Mucosa of descending colon (tissue), 3 donors: ENCODE measurements at regions not wholly inside any gene's neighbourhood (a gene's known extent, or its start where the extent isn't known, plus 50 kb on each side); places are given as distances from the start of the nearest gene placed in this dataset.

ENCODE experiments used
- ATAC-seq: fragments of 200-7000 bp; cut with Tn5 transposase; one replicate; pipeline ENCODE4 v1.9.1; 2020; ENCODE audit warnings: mild to moderate bottlenecking, moderate library complexity
- DNase-seq, 3 donors: peaks; one replicate each; pipeline ENCODE4 v3.0.0-alpha.2; 2020
- H3K36me3 ChIP-seq: fragments of 200-600 bp; one replicate; pipeline ENCODE4 v1.8.0; 2021; ENCODE audit warnings: low read depth, mild to moderate bottlenecking
- H3K4me1 ChIP-seq: fragments of 200-600 bp; one replicate; pipeline ENCODE4 v1.8.0; 2021; ENCODE audit warnings: low read depth, mild to moderate bottlenecking
- H3K4me3 ChIP-seq: fragments of 200-600 bp; one replicate; pipeline ENCODE4 v1.8.0; 2021; ENCODE audit warnings: mild to moderate bottlenecking
- H3K9me3 ChIP-seq: fragments of 200-600 bp; one replicate; pipeline ENCODE4 v1.8.0; 2021; ENCODE audit warnings: mild to moderate bottlenecking
- CTCF ChIP-seq: fragments of 200-600 bp; IDR thresholded peaks from one replicate; pipeline ENCODE4 v1.8.0; 2022; ENCODE audit warnings: antibody characterized with exemption, mild to moderate bottlenecking
- intact Hi-C, 2 donors: fragments of 100-400 bp; cut with DNase I in 1 of 2; cut with micrococcal nuclease in 1 of 2; formaldehyde crosslinking; loops; one replicate each; pipeline versions ENCODE4 v1.11.0 to v1.11.1; 2022; cut with DNase I, micrococcal nuclease
- donor health status: DM: no; HTN: no; CAD: no; lungs with moderate emphysema.
- donor health status: DM: no; HTN: no; CAD: no.
- donor health status: DM: no; HTN: yes; CAD: no.

- peak in 1 of 3 donors; percentile 29 for DNase-seq
- ATAC-seq = no peak
- no peak overlapping the region for H3K4me3 ChIP-seq
- no peaks in the 10 kb centered on the region for H3K9me3 ChIP-seq
- no peak for TF ChIP-seq CTCF
- H3K4me1 ChIP-seq = no peaks in the 10 kb centered on the region
- no peaks in the 10 kb centered on the region for H3K36me3 ChIP-seq
- intact Hi-C loops = no loop called here
Observed at GRCh38 chr18:40662898-40663437, 1292.1 kb upstream of the PIK3C3 start.

- no peak for ATAC-seq
- H3K9me3 ChIP-seq = no peaks in the 10 kb centered on the region
- H3K4me1 ChIP-seq = no peaks in the 10 kb centered on the region
- no peak overlapping the region for H3K4me3 ChIP-seq
- no peak for DNase-seq
- intact Hi-C loops = no loop called here
- no peak for TF ChIP-seq CTCF
- no peaks in the 10 kb centered on the region for H3K36me3 ChIP-seq
Observed at GRCh38 chr18:40653682-40654081, 1301.4 kb upstream of the PIK3C3 start.

GRCh38 chr18:40652321-40652720, 1302.7 kb upstream of the PIK3C3 start:
- H3K36me3 ChIP-seq = no peaks in the 10 kb centered on the region
- ATAC-seq (no peak), DNase-seq (no peak)
- no peaks in the 10 kb centered on the region for H3K4me1 ChIP-seq
- intact Hi-C loops = no loop called here
- no peak overlapping the region for H3K4me3 ChIP-seq
- TF ChIP-seq CTCF = no peak
- H3K9me3 ChIP-seq = no peaks in the 10 kb centered on the region

GRCh38 chr18:40651163-40651562, 1303.9 kb upstream of the PIK3C3 start:
- DNase-seq = no peak
- intact Hi-C loops = no loop called here
- H3K4me3 ChIP-seq = no peak overlapping the region
- no peaks in the 10 kb centered on the region for H3K4me1 ChIP-seq
- ATAC-seq = no peak
- H3K36me3 ChIP-seq = no peaks in the 10 kb centered on the region
- TF ChIP-seq CTCF = no peak
- no peaks in the 10 kb centered on the region for H3K9me3 ChIP-seq

GRCh38 chr18:40642692-40643229, 1312.3 kb upstream of the PIK3C3 start:
- no peaks in the 10 kb centered on the region for H3K36me3 ChIP-seq
- no peak for DNase-seq
- no peak for ATAC-seq
- no peak overlapping the region for H3K4me3 ChIP-seq
- no peak for TF ChIP-seq CTCF
- intact Hi-C loops = no loop called here
- H3K9me3 ChIP-seq = no peaks in the 10 kb centered on the region
- H3K4me1 ChIP-seq = no peaks in the 10 kb centered on the region

GRCh38 chr18:40631319-40631718, 1323.7 kb upstream of the PIK3C3 start:
- H3K4me1 ChIP-seq = no peaks in the 10 kb centered on the region
- no peak overlapping the region for H3K4me3 ChIP-seq
- no peaks in the 10 kb centered on the region for H3K36me3 ChIP-seq
- ATAC-seq (no peak), DNase-seq (no peak)
- intact Hi-C loops = no loop called here
- TF ChIP-seq CTCF = no peak
- peaks cover 4% of the 10 kb centered on the region for H3K9me3 ChIP-seq
